Endothelial cell of umbilical vein (primary cell): ENCODE measurements at regions not wholly inside any gene's neighbourhood (a gene's known extent, or its start where the extent isn't known, plus 50 kb on each side); places are given as distances from the start of the nearest gene placed in this dataset.

Experiments
- BruUV-seq: library from RNA; stranded (reverse); fragments of 400-500 nt; replicated peaks from 2 replicates; lab custom pipeline; 2021; lab: Mats Ljungman, UMichigan
- CTCF ChIA-PET: fragments of 300-600, 350-600 bp; sonication (Branson Sonifier 250); formaldehyde crosslinking; loops from one replicate; lab custom pipeline; 2021; ENCODE audit warnings: antibody characterized with exemption, inconsistent platforms; lab: Charles Lee
- POLR2A ChIA-PET: fragments of 300-600, 350-600 bp; sonication (Branson Sonifier 250); formaldehyde crosslinking; loops from one replicate; lab custom pipeline; 2021; ENCODE audit warnings: antibody characterized with exemption, inconsistent platforms; lab: Charles Lee
- DNase-seq: peaks from one replicate; pipeline ENCODE4 v3.0.0-alpha.2; 2011; ENCODE audit warnings: low read depth, low spot score
- FAIRE-seq: peaks from 2 replicates; lab custom pipeline; 2011; peaks lifted over from hg19 to GRCh38; lab: Jason Lieb, UNC
- H2AFZ ChIP-seq: 2 replicates; pipeline ENCODE4 v1.6.0; 2012; ENCODE audit warnings: low read depth, low read length, control low read depth, inconsistent platforms
- H3K27ac ChIP-seq: 2 replicates; pipeline ENCODE4 v1.5.1; 2011; ENCODE audit warnings: low read depth, mild to moderate bottlenecking, control low read depth, low read length, moderate library complexity; ENCODE audit not compliant: insufficient read depth
- H3K27me3 ChIP-seq, 2 experiments: 2 replicates each; pipeline versions ENCODE4 v1.6.0 to v1.6.1; 2011; ENCODE audit warnings: low read length in 2 of 2, mixed read lengths in 1 of 2; ENCODE audit not compliant: control insufficient read depth in 2 of 2, insufficient read depth in 2 of 2
- H3K36me3 ChIP-seq, 2 experiments: 2 replicates in 1 of 2; 3 replicates in 1 of 2; pipeline ENCODE4 v1.5.1; 2011; ENCODE audit warnings: low read length in 2 of 2, mild to moderate bottlenecking in 1 of 2, moderate library complexity in 1 of 2; ENCODE audit not compliant: control insufficient read depth in 2 of 2, insufficient read depth in 2 of 2; ENCODE audit errors: extremely low read depth in 1 of 2
- H3K4me1 ChIP-seq: 3 replicates; pipeline ENCODE4 v1.5.1; 2011; ENCODE audit warnings: mild to moderate bottlenecking, low read length; ENCODE audit not compliant: control insufficient read depth, insufficient read depth; ENCODE audit errors: extremely low read depth
- H3K4me2 ChIP-seq: 2 replicates; pipeline ENCODE4 v1.6.1; 2011; ENCODE audit warnings: low read length, control low read depth, mixed read lengths; ENCODE audit not compliant: insufficient read depth
- H3K4me3 ChIP-seq, 3 experiments: fragments of 200-600 bp in 1 of 3; sonication (generic), shearing (Covaris generic) in 1 of 3; replicated peaks in 1 of 3; 2 replicates each; pipeline ENCODE4 v1.5.1; 2011 to 2016; ENCODE audit warnings: control low read depth in 3 of 3, low read length in 3 of 3, mild to moderate bottlenecking in 2 of 3, inconsistent platforms in 1 of 3, low read depth in 1 of 3, moderate library complexity in 1 of 3; ENCODE audit not compliant: insufficient read depth in 1 of 3
- H3K79me2 ChIP-seq: 2 replicates; pipeline ENCODE4 v1.6.0; 2012; ENCODE audit warnings: low read length, inconsistent platforms; ENCODE audit not compliant: control insufficient read depth, insufficient read depth
- H3K9ac ChIP-seq: replicated peaks from 2 replicates; pipeline ENCODE3; 2011; ENCODE audit warnings: low read length, control low read depth; ENCODE audit not compliant: insufficient read depth; ENCODE audit errors: extremely low read depth
- H3K9me1 ChIP-seq: replicated peaks from 3 replicates; pipeline ENCODE4 v1.6.0; 2011; ENCODE audit warnings: mild to moderate bottlenecking, low read length; ENCODE audit not compliant: control insufficient read depth, insufficient read depth; ENCODE audit errors: extremely low read depth
- H3K9me3 ChIP-seq: replicated peaks from 2 replicates; pipeline ENCODE4 v1.5.1; 2012; ENCODE audit warnings: low read length, inconsistent platforms; ENCODE audit not compliant: control insufficient read depth, insufficient read depth
- H4K20me1 ChIP-seq: replicated peaks from 2 replicates; pipeline ENCODE3; 2011; ENCODE audit warnings: mild to moderate bottlenecking, low read length; ENCODE audit not compliant: control insufficient read depth, insufficient read depth; ENCODE audit errors: extremely low read depth
- EZH2 ChIP-seq: IDR thresholded peaks from 2 replicates; pipeline ENCODE4 v1.6.1; 2012; ENCODE audit warnings: borderline replicate concordance, low read depth, mild to moderate bottlenecking, moderate library complexity, low read length, inconsistent platforms; ENCODE audit not compliant: severe bottlenecking
- FOS ChIP-seq: IDR thresholded peaks from 2 replicates; pipeline ENCODE4 v1.6.1; 2011; ENCODE audit warnings: mild to moderate bottlenecking, low read length, moderate library complexity, borderline replicate concordance; ENCODE audit not compliant: insufficient read depth
- GATA2 ChIP-seq: IDR thresholded peaks from 2 replicates; pipeline ENCODE4 v1.7.0; 2011; ENCODE audit warnings: low read depth, mild to moderate bottlenecking, moderate library complexity, mixed read lengths, low read length; ENCODE audit not compliant: insufficient read length, insufficient read depth
- JUN ChIP-seq: IDR thresholded peaks from 2 replicates; pipeline ENCODE4 v1.6.1; 2011; ENCODE audit warnings: borderline replicate concordance, low read depth; ENCODE audit not compliant: insufficient read length, insufficient read depth
- MYC ChIP-seq: IDR thresholded peaks from one replicate; pipeline ENCODE4 v1.6.1; 2011; ENCODE audit warnings: mild to moderate bottlenecking, low read depth, low read length
- POLR2A ChIP-seq: IDR thresholded peaks from 2 replicates; pipeline ENCODE4 v1.6.1; 2012; ENCODE audit warnings: low read depth, mild to moderate bottlenecking, control low read depth, low read length
- POLR2AphosphoS5 ChIP-seq: IDR thresholded peaks from 2 replicates; pipeline ENCODE4 v1.6.1; 2012; ENCODE audit warnings: low read depth, mild to moderate bottlenecking, control low read depth, low read length, moderate library complexity; ENCODE audit not compliant: insufficient read depth
- dilution Hi-C: fragments of 300-500 bp; cut with MboI; formaldehyde crosslinking; loops from one replicate; pipeline ENCODE4 v1.15.0; 2019; ENCODE audit warnings: low sequenced_read_pairs; ENCODE audit not compliant: extremely low pct_ligation_motif_present
- intact Hi-C: fragments of 100-400 bp; cut with micrococcal nuclease; formaldehyde crosslinking; loops from one replicate; pipeline ENCODE4 v1.10.0; 2022
- TF ChIP-seq, protein P1 (sequence below): IDR thresholded peaks from 2 replicates; pipeline ENCODE4 v1.6.1; 2011; ENCODE audit not compliant: insufficient read depth, insufficient read length
- TF ChIP-seq, protein P2 (sequence below), 2 donors: IDR thresholded peaks; 1 replicate in 1 of 2; 2 replicates in 1 of 2; pipeline ENCODE4 v1.5.1; 2011; ENCODE audit warnings: low read length in 2 of 2, mild to moderate bottlenecking in 2 of 2, moderate library complexity in 2 of 2, control low read depth in 1 of 2, inconsistent platforms in 1 of 2, low read depth in 1 of 2; ENCODE audit not compliant: insufficient read depth in 1 of 2; ENCODE audit errors: extremely low read depth in 1 of 2

DNA sequence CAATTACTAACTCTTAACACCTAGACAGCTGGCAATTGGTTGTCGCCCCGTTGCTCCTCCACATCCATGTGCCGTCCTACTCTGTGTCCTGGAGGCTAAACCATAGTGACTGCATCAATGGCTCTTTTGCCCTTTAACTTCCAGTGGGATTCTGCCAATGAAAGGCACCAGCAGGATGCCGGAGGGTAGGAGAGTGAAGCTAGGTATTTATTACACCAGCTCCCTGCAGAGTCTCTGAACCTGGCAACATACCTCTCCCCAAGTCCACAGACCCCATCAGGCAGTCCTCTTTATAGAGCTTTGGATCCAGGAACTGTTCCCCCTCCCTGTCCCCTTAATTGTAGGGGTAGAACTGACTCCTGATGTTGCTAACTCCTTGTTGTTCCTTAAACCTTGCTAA lies 426.8 kb downstream of the HNRNPD start:
- Histone ChIP-seq H3K27me3 (no peaks in the 10 kb centered on the region), H3K4me2 (no peak overlapping the region), H3K27ac (no peak overlapping the region), H4K20me1 (no peaks in the 10 kb centered on the region), H3K4me3 (no peak overlapping the region), H2AFZ (no peak overlapping the region), H3K36me3 (no peaks in the 10 kb centered on the region), H3K4me1 (no peaks in the 10 kb centered on the region), H3K9me3 (no peaks in the 10 kb centered on the region), H3K79me2 (no peaks in the 10 kb centered on the region), H3K9ac (no peak overlapping the region), H3K9me1 (no peaks in the 10 kb centered on the region)
- intact Hi-C loops, result no loop called here
- TF ChIP-seq POLR2AphosphoS5 (no peak), MYC (no peak), JUN (no peak), POLR2A (no peak), FOS (no peak), GATA2 (no peak), EZH2 (no peak)
- TF ChIP-seq, protein P1, sequence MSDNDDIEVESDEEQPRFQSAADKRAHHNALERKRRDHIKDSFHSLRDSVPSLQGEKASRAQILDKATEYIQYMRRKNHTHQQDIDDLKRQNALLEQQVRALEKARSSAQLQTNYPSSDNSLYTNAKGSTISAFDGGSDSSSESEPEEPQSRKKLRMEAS, result no peak
- TF ChIP-seq, protein P2, sequence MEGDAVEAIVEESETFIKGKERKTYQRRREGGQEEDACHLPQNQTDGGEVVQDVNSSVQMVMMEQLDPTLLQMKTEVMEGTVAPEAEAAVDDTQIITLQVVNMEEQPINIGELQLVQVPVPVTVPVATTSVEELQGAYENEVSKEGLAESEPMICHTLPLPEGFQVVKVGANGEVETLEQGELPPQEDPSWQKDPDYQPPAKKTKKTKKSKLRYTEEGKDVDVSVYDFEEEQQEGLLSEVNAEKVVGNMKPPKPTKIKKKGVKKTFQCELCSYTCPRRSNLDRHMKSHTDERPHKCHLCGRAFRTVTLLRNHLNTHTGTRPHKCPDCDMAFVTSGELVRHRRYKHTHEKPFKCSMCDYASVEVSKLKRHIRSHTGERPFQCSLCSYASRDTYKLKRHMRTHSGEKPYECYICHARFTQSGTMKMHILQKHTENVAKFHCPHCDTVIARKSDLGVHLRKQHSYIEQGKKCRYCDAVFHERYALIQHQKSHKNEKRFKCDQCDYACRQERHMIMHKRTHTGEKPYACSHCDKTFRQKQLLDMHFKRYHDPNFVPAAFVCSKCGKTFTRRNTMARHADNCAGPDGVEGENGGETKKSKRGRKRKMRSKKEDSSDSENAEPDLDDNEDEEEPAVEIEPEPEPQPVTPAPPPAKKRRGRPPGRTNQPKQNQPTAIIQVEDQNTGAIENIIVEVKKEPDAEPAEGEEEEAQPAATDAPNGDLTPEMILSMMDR (IDR thresholded peaks at IDR 0.05; ENCODE audit: extremely low read depth in 1 of 2, insufficient read depth in 1 of 2, low read depth in 1 of 2, low read length in 2 of 2), result no peak
- CTCF ChIA-PET, result no interaction called here
- no TSS peak for BruUV-seq
- dilution Hi-C loops, result no loop called here
- no peak for DNase-seq
- FAIRE-seq, result no peak
- POLR2A ChIA-PET, result no interaction called here
